Erythroblast (primary cell): ENCODE measurements at regions not wholly inside any gene's neighbourhood (a gene's known extent, or its start where the extent isn't known, plus 50 kb on each side); places are given as distances from the start of the nearest gene placed in this dataset.
A peak's percentile ranks its signal among the peaks of the same experiment; 100 is the strongest.

Experiments used
- DNase-seq, 2 experiments: peaks; one replicate each; lab custom pipeline; 2025; lab: John Stamatoyannopoulos, UW
- GATA1 ChIP-seq: IDR thresholded peaks from 2 replicates; pipeline ENCODE4 v1.6.1; 2011; ENCODE audit warnings: low read depth, mild to moderate bottlenecking, control low read depth, low read length, moderate library complexity
- POLR2A ChIP-seq: IDR thresholded peaks from 2 replicates; pipeline ENCODE4 v1.6.1; 2011; ENCODE audit warnings: mild to moderate bottlenecking, low read length

GRCh38 chr3:144104186-144104585, 132.6 kb downstream of the DIPK2A start:
- TF ChIP-seq POLR2A (no peak), GATA1 (no peak)

GRCh38 chr3:144104679-144105078, 133.1 kb downstream of the DIPK2A start:
- DNase-seq = no peak
- TF ChIP-seq POLR2A (no peak), GATA1 (no peak)

More at GRCh38 chr3:144104186-144104585, 132.6 kb downstream of the DIPK2A start:
- no peak for DNase-seq

GRCh38 chr3:144105542-144105941, 133.9 kb downstream of the DIPK2A start:
- no peak for DNase-seq
- TF ChIP-seq POLR2A (no peak), GATA1 (no peak)

DNA sequence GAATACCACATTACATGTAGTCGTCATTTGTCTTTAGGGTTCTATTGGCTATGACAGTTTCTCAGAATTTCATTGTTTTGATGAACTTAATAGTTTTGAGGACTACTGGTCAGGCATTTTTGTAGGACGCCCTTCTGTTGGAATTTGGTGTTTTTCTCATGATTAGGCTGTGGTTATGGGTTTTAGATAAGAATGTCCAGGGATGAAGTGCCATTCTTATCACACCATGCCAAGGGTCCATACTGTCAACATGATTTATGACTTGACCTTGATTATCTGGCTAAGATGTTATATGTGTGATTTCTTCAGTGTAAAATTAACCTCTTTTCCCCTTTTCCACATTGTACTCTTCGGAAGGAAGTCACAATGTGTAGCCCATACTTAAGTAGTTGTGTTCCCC, 135.3 kb downstream of the DIPK2A start:
- TF ChIP-seq POLR2A (no peak), GATA1 (no peak)
- DNase-seq = peak; percentile 28 to 68

DNA sequence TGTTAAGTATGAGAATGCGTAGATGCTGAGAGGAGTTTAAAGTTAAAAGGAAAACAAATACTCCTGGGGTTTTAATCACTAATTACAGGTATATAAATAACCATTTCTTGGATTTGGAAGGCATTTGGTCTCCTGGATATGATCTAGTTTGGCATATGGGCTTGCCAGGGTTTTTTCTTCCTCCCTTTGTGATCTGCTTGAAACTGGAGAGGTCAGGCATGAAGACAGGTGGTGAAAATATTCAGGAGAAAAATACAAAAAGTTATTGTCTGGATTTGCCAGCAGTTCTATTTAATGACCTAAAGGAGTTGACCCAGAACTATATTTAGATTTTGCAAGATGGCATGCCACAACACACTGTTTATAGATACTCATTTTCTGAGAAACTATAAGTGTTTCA, 136.3 kb downstream of the DIPK2A start:
- TF ChIP-seq POLR2A (no peak), GATA1 (no peak)
- DNase-seq = no peak

- DNase-seq = no peak
- TF ChIP-seq POLR2A (no peak), GATA1 (no peak)
Observed at GRCh38 chr3:144109944-144110343, 138.3 kb downstream of the DIPK2A start.

DNA sequence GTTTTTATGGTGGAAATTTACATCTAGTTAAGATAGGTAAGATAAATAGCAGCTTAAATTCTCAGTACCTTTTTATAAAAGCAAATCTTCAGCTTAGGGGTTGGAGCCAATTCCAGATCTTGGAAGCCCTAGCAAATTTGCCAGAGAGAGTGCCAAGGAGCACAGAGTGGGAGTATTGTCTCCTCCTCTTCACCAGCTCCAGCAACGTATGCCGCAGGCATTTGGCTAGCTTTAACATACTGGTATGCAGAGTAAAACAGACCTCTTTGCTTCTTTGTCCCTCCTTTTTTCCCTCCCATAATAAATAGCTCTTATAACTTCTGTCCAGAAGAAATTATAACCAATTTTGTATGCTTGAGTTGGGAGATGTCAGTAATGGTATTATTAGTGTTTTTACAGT, 140.4 kb downstream of the DIPK2A start:
- no peak for TF ChIP-seq POLR2A
- DNase-seq = no peak

DNA sequence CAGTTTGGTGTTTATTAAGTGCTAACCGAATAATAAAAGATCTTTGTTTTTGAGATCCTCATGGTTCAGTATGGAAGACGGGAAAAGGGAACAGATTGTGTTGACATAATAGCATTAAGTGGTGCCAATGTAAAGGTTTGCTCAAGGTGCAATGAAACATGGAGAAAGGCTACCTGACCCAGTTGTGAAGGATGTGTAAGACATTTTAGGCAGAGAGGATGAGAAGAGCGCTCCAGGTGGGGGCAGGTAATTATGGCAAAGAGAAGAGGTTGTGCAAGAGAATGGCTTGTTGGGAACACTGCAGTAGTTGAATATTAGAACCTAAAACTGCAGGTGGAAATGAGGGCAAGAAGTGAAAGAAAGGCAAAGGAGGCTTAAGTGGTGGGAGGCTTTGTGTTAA, 140.8 kb downstream of the DIPK2A start:
- TF ChIP-seq GATA1 (no peak), POLR2A (no peak)
- DNase-seq = no peak

DNA sequence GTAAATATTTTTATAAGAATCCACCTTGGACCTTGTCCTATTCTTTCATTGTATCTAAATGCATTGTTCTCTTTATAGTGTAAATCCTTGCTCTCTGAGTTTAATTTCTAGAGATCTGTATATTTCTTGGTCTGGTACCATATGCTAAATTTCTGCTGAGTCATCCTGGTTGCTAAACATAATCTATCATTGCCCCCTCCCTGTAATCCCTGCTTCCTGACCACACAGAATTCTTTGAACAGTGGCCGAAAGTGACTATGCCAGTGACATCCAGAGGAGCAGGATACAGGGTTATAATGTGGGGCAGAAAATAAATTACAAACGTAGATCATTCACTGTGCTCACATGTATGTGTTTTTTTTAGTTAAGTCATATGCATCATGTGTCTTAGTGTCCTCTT, 143.1 kb downstream of the DIPK2A start:
- no peak for TF ChIP-seq POLR2A
- no peak for TF ChIP-seq GATA1
- peak in 1 of 2 experiments; percentile 11 for DNase-seq

- TF ChIP-seq GATA1 = no peak
- no peak for TF ChIP-seq POLR2A
- DNase-seq = no peak
Observed at GRCh38 chr3:144119633-144120032, 148.0 kb downstream of the DIPK2A start.

DNA sequence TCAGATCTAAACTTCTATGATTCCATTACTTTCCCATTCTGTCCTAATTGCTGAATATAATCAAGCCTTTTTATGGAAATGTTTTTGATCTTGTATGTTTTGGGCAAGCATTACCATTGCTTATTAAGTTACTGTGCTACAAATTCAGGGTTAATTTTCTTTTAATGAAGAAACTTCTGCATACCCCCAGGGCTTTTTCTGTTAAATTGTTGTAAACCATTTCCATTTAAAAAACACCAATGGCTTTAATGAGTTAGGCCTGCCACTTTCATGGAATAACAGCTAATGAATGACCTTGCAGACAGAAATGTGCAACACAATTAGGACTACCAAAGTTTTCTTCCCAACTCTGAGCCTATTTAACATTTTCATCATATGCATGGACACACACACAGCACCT, 150.0 kb downstream of the DIPK2A start:
- no peak for DNase-seq
- TF ChIP-seq POLR2A (no peak), GATA1 (no peak)

GRCh38 chr3:144127014-144127413, 155.4 kb downstream of the DIPK2A start:
- TF ChIP-seq POLR2A = no peak
- no peak for TF ChIP-seq GATA1

GRCh38 chr3:144127700-144128099, 156.1 kb downstream of the DIPK2A start:
- no peak for TF ChIP-seq GATA1
- TF ChIP-seq POLR2A = no peak
- DNase-seq = no peak

More at GRCh38 chr3:144127014-144127413, 155.4 kb downstream of the DIPK2A start:
- peak; percentile 14 to 49 for DNase-seq

DNA sequence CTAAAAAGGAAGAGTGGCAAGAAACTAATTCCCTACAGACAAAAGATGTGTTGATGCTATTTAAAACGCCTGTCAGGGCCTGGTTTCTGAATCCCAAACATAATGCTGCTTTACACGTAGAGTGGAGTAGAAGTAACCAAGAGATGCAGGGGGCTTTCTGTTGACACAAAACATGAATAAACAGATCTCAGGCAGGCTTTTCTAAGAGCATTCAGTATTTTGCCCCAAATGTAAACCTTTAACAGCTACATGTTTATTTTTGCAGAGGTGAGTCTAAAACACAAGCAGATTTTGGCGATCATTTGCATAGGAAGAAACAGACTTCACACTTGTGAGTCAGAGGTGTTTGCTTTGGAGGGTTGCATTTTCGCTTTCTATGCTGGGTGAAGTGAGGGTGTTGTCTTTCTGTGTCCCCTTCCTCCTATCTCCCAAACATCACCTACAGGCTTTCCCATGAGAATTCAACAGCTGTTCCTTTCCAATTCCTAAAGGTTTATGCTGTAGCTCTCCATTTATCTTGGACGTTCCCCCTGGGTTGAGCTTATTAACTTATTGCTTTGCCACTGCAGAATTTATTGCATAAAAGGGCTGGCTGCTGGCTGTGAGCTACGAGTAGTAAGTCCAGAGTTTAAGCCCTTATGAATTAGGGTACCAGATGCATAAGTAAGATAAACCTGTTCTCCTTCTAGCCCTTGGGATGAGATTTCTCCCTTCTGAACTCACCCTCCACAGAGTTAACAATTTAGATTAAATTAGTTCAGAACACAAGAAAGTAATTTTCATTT, 156.7 kb downstream of the DIPK2A start:
- no peak for DNase-seq
- no peak for TF ChIP-seq GATA1
- no peak for TF ChIP-seq POLR2A
